ENCODE measurements at regions not wholly inside any gene's neighbourhood (a gene's known extent, or its start where the extent isn't known, plus 50 kb on each side); places are given as distances from the start of the nearest gene placed in this dataset.

- H3K4me1 ChIP-seq (ENCODE audit: control insufficient read depth in 5 of 5, insufficient read depth in 5 of 5, low read length in 5 of 5): peaks cover 0 to 18% (median 9%) of the 10 kb centered on the region in 5 donors
- TF ChIP-seq CTCF (IDR thresholded peaks at IDR 0.05; ENCODE audit: control extremely low read depth, extremely low read depth): no peak
- H3K9me3 ChIP-seq (ENCODE audit: control insufficient read depth in 4 of 4, insufficient read depth in 3 of 4, low read length in 3 of 4): no peaks in the 10 kb centered on the region
- no peaks in the 10 kb centered on the region for H3K27me3 ChIP-seq (ENCODE audit: control insufficient read depth in 3 of 3, insufficient read depth in 3 of 3, low read length in 2 of 3)
- DNase-seq (no peak), ATAC-seq (ENCODE audit: insufficient read depth, low FRiP score) (no peak)
- H3K4me3 ChIP-seq: no peak overlapping the region
- WGBS, 2 donors: 91 to 94% methylated on average over 5 of the region's 5 CpGs
- peak overlapping the region in 1 of 2 donors; percentile 80 for H3K27ac ChIP-seq (ENCODE audit: low read depth in 1 of 2, low read length in 1 of 2)
- H3K9ac ChIP-seq (ENCODE audit: insufficient read depth in 1 of 2, low read length in 2 of 2): no peak overlapping the region
- no peaks in the 10 kb centered on the region for H3K36me3 ChIP-seq (ENCODE audit: control insufficient read depth in 4 of 4, insufficient read depth in 4 of 4, low read length in 4 of 4)
Measured at GRCh38 chr6:11368264-11368663, 135.8 kb upstream of the NEDD9 start.

- 76 to 86% methylated on average over 6 of the region's 6 CpGs for WGBS, 2 donors
- H3K27me3 ChIP-seq (ENCODE audit: control insufficient read depth in 3 of 3, insufficient read depth in 3 of 3, low read length in 2 of 3): no peaks in the 10 kb centered on the region
- no peaks in the 10 kb centered on the region for H3K36me3 ChIP-seq (ENCODE audit: control insufficient read depth in 4 of 4, insufficient read depth in 4 of 4, low read length in 4 of 4)
- no peak overlapping the region for H3K9ac ChIP-seq (ENCODE audit: insufficient read depth in 1 of 2, low read length in 2 of 2)
- DNase-seq (peak in 1 of 3 donors; percentile 64), ATAC-seq (ENCODE audit: insufficient read depth, low FRiP score) (no peak)
- H3K9me3 ChIP-seq (ENCODE audit: control insufficient read depth in 4 of 4, insufficient read depth in 3 of 4, low read length in 3 of 4): no peaks in the 10 kb centered on the region
- peaks cover 0 to 18% (median 9%) of the 10 kb centered on the region in 5 donors for H3K4me1 ChIP-seq (ENCODE audit: control insufficient read depth in 5 of 5, insufficient read depth in 5 of 5, low read length in 5 of 5)
- no peak for TF ChIP-seq CTCF (IDR thresholded peaks at IDR 0.05; ENCODE audit: control extremely low read depth, extremely low read depth)
- no peak overlapping the region for H3K4me3 ChIP-seq
- H3K27ac ChIP-seq (ENCODE audit: low read depth in 1 of 2, low read length in 1 of 2): peak overlapping the region; percentile 62 to 80
Measured at GRCh38 chr6:11367638-11368199, 135.3 kb upstream of the NEDD9 start.

- H3K4me3 ChIP-seq: no peak overlapping the region
- H3K9me3 ChIP-seq (ENCODE audit: control insufficient read depth in 4 of 4, insufficient read depth in 3 of 4, low read length in 3 of 4): no peaks in the 10 kb centered on the region
- no peak overlapping the region for H3K9ac ChIP-seq (ENCODE audit: insufficient read depth in 1 of 2, low read length in 2 of 2)
- peaks cover 0 to 18% (median 9%) of the 10 kb centered on the region in 5 donors for H3K4me1 ChIP-seq (ENCODE audit: control insufficient read depth in 5 of 5, insufficient read depth in 5 of 5, low read length in 5 of 5)
- H3K27me3 ChIP-seq (ENCODE audit: control insufficient read depth in 3 of 3, insufficient read depth in 3 of 3, low read length in 2 of 3): no peaks in the 10 kb centered on the region
- ATAC-seq (ENCODE audit: insufficient read depth, low FRiP score) (no peak), DNase-seq (no peak)
- H3K27ac ChIP-seq (ENCODE audit: low read depth in 1 of 2, low read length in 1 of 2): peak overlapping the region; percentile 15 to 80
- no peaks in the 10 kb centered on the region for H3K36me3 ChIP-seq (ENCODE audit: control insufficient read depth in 4 of 4, insufficient read depth in 4 of 4, low read length in 4 of 4)
- WGBS, 2 donors: 70 to 80% methylated on average over 4 of the region's 4 CpGs
- no peak for TF ChIP-seq CTCF (IDR thresholded peaks at IDR 0.05; ENCODE audit: control extremely low read depth, extremely low read depth)
Measured at GRCh38 chr6:11366934-11367637, 134.6 kb upstream of the NEDD9 start.
